ENCODE measurements at regions not wholly inside any gene's neighbourhood (a gene's known extent, or its start where the extent isn't known, plus 50 kb on each side); places are given as distances from the start of the nearest gene placed in this dataset.
"Not testable (repeated sequence)": the region's sequence is repeated elsewhere in the genome, so short reads cannot be mapped to it uniquely, and the experiment has no call there.

DNA sequence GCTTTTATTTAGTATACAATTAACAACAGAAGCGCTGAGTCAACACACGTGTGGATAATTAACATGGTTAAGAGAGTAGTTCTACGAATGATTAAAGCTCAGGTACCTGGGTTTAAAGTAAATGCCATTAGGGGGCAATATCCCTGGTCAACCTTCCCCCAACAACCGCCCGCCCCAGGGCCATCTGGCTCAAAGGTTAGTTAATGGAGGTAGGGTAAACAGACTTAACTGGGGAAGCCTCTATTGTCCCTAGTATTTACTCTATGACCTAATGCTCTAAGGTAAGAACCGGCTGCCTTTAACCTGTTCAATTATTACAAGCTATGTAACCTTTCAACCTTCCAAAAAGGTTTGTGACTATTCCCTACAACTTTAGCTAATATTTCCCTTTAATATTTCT lies 90.7 kb downstream of the CPXCR1 start:
- TF ChIP-seq, protein P1, sequence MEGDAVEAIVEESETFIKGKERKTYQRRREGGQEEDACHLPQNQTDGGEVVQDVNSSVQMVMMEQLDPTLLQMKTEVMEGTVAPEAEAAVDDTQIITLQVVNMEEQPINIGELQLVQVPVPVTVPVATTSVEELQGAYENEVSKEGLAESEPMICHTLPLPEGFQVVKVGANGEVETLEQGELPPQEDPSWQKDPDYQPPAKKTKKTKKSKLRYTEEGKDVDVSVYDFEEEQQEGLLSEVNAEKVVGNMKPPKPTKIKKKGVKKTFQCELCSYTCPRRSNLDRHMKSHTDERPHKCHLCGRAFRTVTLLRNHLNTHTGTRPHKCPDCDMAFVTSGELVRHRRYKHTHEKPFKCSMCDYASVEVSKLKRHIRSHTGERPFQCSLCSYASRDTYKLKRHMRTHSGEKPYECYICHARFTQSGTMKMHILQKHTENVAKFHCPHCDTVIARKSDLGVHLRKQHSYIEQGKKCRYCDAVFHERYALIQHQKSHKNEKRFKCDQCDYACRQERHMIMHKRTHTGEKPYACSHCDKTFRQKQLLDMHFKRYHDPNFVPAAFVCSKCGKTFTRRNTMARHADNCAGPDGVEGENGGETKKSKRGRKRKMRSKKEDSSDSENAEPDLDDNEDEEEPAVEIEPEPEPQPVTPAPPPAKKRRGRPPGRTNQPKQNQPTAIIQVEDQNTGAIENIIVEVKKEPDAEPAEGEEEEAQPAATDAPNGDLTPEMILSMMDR (IDR thresholded peaks at IDR 0.05): not testable (repeated sequence)
- TF ChIP-seq EP300 (IDR thresholded peaks at IDR 0.05; ENCODE audit: borderline replicate concordance in 1 of 2, low read depth in 1 of 2, low read length in 1 of 2): not testable (repeated sequence)

Data from SK-N-SH (cell line).